ENCODE measurements at regions not wholly inside any gene's neighbourhood (a gene's known extent, or its start where the extent isn't known, plus 50 kb on each side); places are given as distances from the start of the nearest gene placed in this dataset.

DNA sequence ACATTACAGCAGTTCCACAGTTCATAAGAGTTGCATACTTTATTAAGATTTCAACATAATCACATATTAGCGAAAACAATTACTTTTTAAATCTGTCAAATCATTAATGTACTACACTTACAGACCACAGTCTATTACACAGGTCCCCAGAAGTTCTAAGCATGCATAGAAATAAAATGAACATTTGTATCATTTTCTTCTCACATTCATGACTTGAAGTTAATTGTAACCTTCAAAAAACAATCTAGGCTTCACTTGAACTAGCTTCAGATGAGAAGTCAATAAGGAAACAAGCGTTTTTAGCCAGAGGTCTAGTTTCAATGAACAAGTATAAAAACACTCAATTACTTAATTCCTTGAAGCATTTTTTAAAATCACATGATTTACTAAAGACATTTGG is 238.3 kb downstream of the HACE1 start:
- 100% methylated on average over 1 of the region's 2 CpGs for WGBS (ENCODE audit: insufficient coverage, low lambda C conversion rate)
- Histone ChIP-seq H3K36me3 (ENCODE audit: control insufficient read depth, insufficient read depth, low read length) (no peaks in the 10 kb centered on the region), H3K4me1 (ENCODE audit: control insufficient read depth, insufficient read depth, low read length) (no peaks in the 10 kb centered on the region), H3K27ac (ENCODE audit: low read length) (no peak overlapping the region), H3K4me3 (ENCODE audit: low read length) (no peak overlapping the region), H3K9me3 (ENCODE audit: control insufficient read depth, low read depth, low read length) (no peaks in the 10 kb centered on the region), H3K27me3 (ENCODE audit: control insufficient read depth, insufficient read depth, low read length) (peaks cover 2% of the 10 kb centered on the region)
- DNase-seq: no peak

DNA sequence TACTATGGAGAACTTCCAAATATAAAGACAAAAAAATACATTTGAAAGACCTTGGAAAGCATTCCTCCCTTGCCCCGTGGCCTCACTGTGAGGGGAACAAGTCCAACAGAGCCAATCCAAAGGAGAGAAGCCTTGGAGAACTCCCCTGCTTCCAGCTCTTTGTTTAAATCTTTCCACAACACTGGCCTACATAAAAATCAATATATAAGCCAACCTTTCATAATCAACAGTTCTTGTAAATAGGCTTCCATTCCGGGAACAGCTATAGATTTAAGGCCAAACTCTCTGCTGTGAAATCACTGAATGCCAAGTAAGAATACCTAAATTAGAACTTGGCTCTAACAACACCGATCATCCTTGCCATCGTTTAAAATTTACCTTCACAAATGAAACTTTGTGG is 242.1 kb downstream of the HACE1 start:
- Histone ChIP-seq H3K4me3 (ENCODE audit: low read length) (no peak overlapping the region), H3K27ac (ENCODE audit: low read length) (no peak overlapping the region), H3K4me1 (ENCODE audit: control insufficient read depth, insufficient read depth, low read length) (no peaks in the 10 kb centered on the region), H3K9me3 (ENCODE audit: control insufficient read depth, low read depth, low read length) (no peaks in the 10 kb centered on the region), H3K36me3 (ENCODE audit: control insufficient read depth, insufficient read depth, low read length) (no peaks in the 10 kb centered on the region), H3K27me3 (ENCODE audit: control insufficient read depth, insufficient read depth, low read length) (peaks cover 2% of the 10 kb centered on the region)
- WGBS (ENCODE audit: insufficient coverage, low lambda C conversion rate): 82% methylated on average over 2 of the region's 4 CpGs
- DNase-seq: no peak

DNA sequence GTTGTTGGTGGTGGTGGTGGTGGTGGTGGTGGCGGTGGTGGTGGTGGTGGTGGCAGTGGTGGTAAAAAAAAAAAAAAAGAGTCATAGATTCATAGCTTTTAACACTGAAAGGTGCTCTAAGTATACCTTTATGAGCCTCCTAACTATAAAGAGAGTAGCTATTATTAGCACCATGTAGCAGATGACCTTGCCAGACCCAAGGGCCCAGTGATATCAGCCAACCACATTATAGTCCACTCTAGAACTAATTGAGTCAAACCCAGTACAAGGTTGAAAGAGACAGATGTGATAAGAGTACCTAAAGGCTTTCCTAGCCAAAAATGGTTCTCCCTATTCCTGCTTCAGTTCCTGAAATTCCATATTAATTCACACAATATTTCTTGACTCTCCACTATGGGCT is 245.3 kb downstream of the HACE1 start:
- H3K27me3 ChIP-seq (ENCODE audit: control insufficient read depth, insufficient read depth, low read length): no peaks in the 10 kb centered on the region
- H3K9me3 ChIP-seq (ENCODE audit: control insufficient read depth, low read depth, low read length): no peaks in the 10 kb centered on the region
- H3K4me3 ChIP-seq (ENCODE audit: low read length): no peak overlapping the region
- no peak overlapping the region for H3K27ac ChIP-seq (ENCODE audit: low read length)
- WGBS (ENCODE audit: insufficient coverage, low lambda C conversion rate): no CpG with 5 or more reads among the region's 1 CpG
- DNase-seq: no peak
- H3K36me3 ChIP-seq (ENCODE audit: control insufficient read depth, insufficient read depth, low read length): no peaks in the 10 kb centered on the region
- H3K4me1 ChIP-seq (ENCODE audit: control insufficient read depth, insufficient read depth, low read length): no peaks in the 10 kb centered on the region

DNA sequence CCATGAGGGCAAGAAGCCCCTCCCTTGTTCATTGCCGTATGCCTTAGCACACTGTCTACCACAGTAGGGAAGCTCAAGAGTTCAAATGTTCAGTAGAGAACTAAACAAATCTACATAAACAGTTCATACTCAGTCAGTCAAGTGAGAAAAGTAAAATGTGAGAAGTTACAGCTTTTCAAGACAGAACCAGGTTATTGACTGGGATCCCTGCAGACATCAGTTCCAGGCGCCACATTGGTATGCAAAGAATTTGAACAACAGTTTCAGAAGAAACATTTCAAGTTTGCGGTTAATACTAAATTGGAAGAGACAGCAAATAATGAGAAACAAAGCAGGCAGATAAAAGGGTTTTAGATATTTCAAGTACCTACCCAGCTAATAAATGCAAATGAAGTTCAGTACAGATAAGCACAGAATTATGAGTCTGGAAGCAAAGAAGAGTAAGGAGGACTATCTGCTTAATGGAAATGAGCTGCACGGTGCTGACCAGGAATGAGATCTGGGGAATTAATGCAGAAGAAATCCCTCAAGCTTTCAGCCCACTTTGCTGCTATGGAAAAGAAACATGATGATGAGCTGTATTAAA is 246.2 kb downstream of the HACE1 start:
- Histone ChIP-seq H3K27ac (ENCODE audit: low read length) (no peak overlapping the region), H3K9me3 (ENCODE audit: control insufficient read depth, low read depth, low read length) (no peaks in the 10 kb centered on the region), H3K4me3 (ENCODE audit: low read length) (no peak overlapping the region), H3K4me1 (ENCODE audit: control insufficient read depth, insufficient read depth, low read length) (no peaks in the 10 kb centered on the region), H3K36me3 (ENCODE audit: control insufficient read depth, insufficient read depth, low read length) (no peaks in the 10 kb centered on the region), H3K27me3 (ENCODE audit: control insufficient read depth, insufficient read depth, low read length) (no peaks in the 10 kb centered on the region)
- WGBS (ENCODE audit: insufficient coverage, low lambda C conversion rate): 10% methylated on average over 2 of the region's 4 CpGs
- DNase-seq: no peak

DNA sequence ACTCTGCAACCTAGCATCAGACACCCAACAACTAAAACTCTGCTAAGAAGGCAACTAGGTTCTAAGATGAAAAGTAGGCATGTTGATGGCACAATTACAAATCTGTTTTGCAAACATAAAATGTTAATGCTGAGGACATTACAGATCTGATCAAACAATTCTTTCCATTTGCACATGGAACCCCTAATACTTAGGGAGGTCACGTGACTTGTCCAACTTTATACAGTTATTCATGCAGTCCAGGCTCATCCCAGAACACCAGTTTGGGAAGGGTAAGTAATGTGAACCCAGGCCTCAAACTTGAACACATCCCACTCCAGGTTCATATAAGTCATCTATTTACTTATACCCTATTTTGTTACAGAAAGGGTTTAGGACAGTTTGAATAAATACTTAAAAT is 247.2 kb downstream of the HACE1 start:
- no peak for DNase-seq
- Histone ChIP-seq H3K4me1 (ENCODE audit: control insufficient read depth, insufficient read depth, low read length) (no peaks in the 10 kb centered on the region), H3K9me3 (ENCODE audit: control insufficient read depth, low read depth, low read length) (no peaks in the 10 kb centered on the region), H3K27me3 (ENCODE audit: control insufficient read depth, insufficient read depth, low read length) (no peaks in the 10 kb centered on the region), H3K36me3 (ENCODE audit: control insufficient read depth, insufficient read depth, low read length) (no peaks in the 10 kb centered on the region), H3K27ac (ENCODE audit: low read length) (no peak overlapping the region), H3K4me3 (ENCODE audit: low read length) (no peak overlapping the region)
- no CpG with 5 or more reads among the region's 1 CpG for WGBS (ENCODE audit: insufficient coverage, low lambda C conversion rate)

DNA sequence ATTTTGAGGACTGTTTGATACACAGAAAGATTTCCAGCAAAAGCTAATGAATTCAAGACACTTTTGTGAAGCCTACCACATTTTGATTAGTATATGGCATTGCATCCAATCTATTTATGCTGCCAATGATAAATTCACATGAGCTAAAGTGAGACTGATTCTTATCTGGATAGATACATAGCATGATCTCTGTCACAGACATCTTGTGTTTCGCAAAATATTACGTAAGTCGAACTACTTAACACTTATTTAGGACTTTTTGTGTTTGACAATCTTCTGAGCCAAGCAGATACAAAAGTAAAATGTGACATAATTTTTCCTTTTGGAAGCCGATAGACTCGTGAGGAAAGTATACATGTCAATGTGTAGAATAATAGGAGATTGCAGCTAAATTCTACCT is 251.6 kb downstream of the HACE1 start:
- Histone ChIP-seq H3K9me3 (ENCODE audit: control insufficient read depth, low read depth, low read length) (no peaks in the 10 kb centered on the region), H3K4me3 (ENCODE audit: low read length) (no peak overlapping the region), H3K27ac (ENCODE audit: low read length) (no peak overlapping the region), H3K36me3 (ENCODE audit: control insufficient read depth, insufficient read depth, low read length) (no peaks in the 10 kb centered on the region), H3K4me1 (ENCODE audit: control insufficient read depth, insufficient read depth, low read length) (no peaks in the 10 kb centered on the region), H3K27me3 (ENCODE audit: control insufficient read depth, insufficient read depth, low read length) (no peaks in the 10 kb centered on the region)
- 100% methylated on average over 4 of the region's 5 CpGs for WGBS (ENCODE audit: insufficient coverage, low lambda C conversion rate)
- DNase-seq: no peak

DNA sequence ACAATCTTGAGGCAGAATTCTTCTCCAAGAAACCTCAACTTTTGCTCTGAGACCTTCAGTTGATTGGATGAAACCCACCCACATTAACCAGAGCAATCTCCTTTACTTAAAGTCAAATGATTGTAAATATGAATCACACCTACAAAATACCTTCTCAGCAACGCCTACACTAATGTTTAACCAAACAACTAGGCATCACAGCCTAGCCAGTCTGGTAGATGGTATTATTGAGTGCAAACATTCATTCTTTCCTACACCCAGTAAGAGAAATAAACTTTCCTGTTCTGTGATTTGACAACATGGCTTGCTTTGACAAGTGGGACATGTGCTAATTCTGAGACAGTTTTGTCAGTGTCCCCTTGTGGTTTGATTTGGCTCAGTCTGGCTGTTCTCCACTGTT is 252.2 kb downstream of the HACE1 start:
- H3K27ac ChIP-seq (ENCODE audit: low read length): no peak overlapping the region
- no peaks in the 10 kb centered on the region for H3K4me1 ChIP-seq (ENCODE audit: control insufficient read depth, insufficient read depth, low read length)
- no peaks in the 10 kb centered on the region for H3K27me3 ChIP-seq (ENCODE audit: control insufficient read depth, insufficient read depth, low read length)
- no peaks in the 10 kb centered on the region for H3K9me3 ChIP-seq (ENCODE audit: control insufficient read depth, low read depth, low read length)
- WGBS (ENCODE audit: insufficient coverage, low lambda C conversion rate): 40% methylated on average over 1 of the region's 1 CpG
- H3K4me3 ChIP-seq (ENCODE audit: low read length): no peak overlapping the region
- no peaks in the 10 kb centered on the region for H3K36me3 ChIP-seq (ENCODE audit: control insufficient read depth, insufficient read depth, low read length)
- no peak for DNase-seq

DNA sequence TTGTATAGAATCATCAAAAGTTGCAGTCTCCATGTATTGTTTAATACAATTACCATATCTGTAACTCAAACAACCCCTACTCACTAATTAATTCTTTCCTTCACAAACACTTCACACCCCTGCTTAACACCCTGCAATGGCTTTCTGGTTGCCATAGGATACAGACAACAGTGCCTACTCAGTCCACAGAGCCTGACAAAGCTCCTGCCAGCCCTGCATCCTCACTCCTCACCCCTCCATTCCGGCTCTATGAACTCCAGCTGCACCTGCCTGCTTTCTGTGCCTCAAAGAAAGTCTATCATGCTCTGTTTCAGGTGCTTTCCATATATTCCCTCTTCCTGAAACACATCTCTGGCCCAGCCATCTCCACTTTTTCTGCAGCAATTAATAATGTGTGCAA is 253.4 kb downstream of the HACE1 start:
- Histone ChIP-seq H3K36me3 (ENCODE audit: control insufficient read depth, insufficient read depth, low read length) (no peaks in the 10 kb centered on the region), H3K27me3 (ENCODE audit: control insufficient read depth, insufficient read depth, low read length) (no peaks in the 10 kb centered on the region), H3K4me3 (ENCODE audit: low read length) (no peak overlapping the region), H3K27ac (ENCODE audit: low read length) (no peak overlapping the region), H3K9me3 (ENCODE audit: control insufficient read depth, low read depth, low read length) (no peaks in the 10 kb centered on the region), H3K4me1 (ENCODE audit: control insufficient read depth, insufficient read depth, low read length) (no peaks in the 10 kb centered on the region)
- DNase-seq: no peak
- WGBS (ENCODE audit: insufficient coverage, low lambda C conversion rate): no CpG with 5 or more reads among the region's 1 CpG

DNA sequence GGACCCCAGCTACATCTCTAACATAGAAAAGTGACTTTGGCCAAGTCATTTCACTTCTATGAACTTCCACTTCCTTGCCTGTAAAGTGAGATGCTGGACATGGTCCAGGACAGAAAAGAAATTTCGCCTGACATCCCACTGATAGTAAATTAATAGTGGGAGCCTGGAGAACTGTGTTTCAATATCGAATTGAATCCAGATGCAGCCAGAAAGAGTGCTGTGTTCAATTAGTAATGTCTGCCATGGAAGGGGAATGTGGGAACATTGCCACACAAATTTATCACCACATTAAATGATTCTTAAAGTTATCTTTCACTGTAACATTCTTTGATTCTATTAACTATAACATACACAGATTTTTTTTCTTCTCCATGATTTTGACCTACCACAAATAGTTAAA is 255.0 kb downstream of the HACE1 start:
- WGBS (ENCODE audit: insufficient coverage, low lambda C conversion rate): no CpG with 5 or more reads among the region's 2 CpGs
- H3K36me3 ChIP-seq (ENCODE audit: control insufficient read depth, insufficient read depth, low read length): no peaks in the 10 kb centered on the region
- no peak overlapping the region for H3K4me3 ChIP-seq (ENCODE audit: low read length)
- no peaks in the 10 kb centered on the region for H3K4me1 ChIP-seq (ENCODE audit: control insufficient read depth, insufficient read depth, low read length)
- no peak for DNase-seq
- no peaks in the 10 kb centered on the region for H3K9me3 ChIP-seq (ENCODE audit: control insufficient read depth, low read depth, low read length)
- H3K27me3 ChIP-seq (ENCODE audit: control insufficient read depth, insufficient read depth, low read length): no peaks in the 10 kb centered on the region
- no peak overlapping the region for H3K27ac ChIP-seq (ENCODE audit: low read length)

DNA sequence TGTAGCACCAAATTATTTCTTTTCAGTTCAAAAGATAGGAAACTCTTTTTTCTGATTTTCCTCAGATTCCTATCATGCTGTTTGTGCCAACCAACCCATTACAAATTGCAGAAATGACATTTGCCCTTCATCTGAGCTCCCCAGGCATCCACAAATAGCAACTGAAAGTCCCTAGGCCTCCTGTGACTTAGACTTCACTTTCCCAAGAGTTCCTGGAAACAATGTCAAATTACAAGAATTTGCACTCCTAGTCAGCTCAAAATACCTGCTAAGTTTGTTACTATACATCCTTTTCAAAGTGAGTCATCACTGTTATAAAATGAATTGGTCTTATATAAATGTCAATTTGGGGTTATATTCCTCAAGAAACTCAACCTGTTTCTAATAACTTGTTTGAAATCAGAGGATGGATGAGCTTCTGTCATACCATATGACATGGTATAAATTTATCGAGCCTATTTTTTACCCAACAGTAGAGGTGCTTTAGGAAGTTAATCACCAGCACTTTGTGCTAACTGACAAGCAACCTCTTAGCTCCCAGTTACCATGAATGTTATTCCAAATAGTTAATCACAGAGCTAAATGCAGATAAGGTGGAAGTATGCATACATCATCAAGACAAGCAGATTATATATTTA is 256.5 kb downstream of the HACE1 start:
- WGBS (ENCODE audit: insufficient coverage, low lambda C conversion rate): no CpG with 5 or more reads among the region's 1 CpG
- Histone ChIP-seq H3K9me3 (ENCODE audit: control insufficient read depth, low read depth, low read length) (no peaks in the 10 kb centered on the region), H3K36me3 (ENCODE audit: control insufficient read depth, insufficient read depth, low read length) (no peaks in the 10 kb centered on the region), H3K27me3 (ENCODE audit: control insufficient read depth, insufficient read depth, low read length) (no peaks in the 10 kb centered on the region), H3K27ac (ENCODE audit: low read length) (no peak overlapping the region), H3K4me1 (ENCODE audit: control insufficient read depth, insufficient read depth, low read length) (no peaks in the 10 kb centered on the region), H3K4me3 (ENCODE audit: low read length) (no peak overlapping the region)
- no peak for DNase-seq

DNA sequence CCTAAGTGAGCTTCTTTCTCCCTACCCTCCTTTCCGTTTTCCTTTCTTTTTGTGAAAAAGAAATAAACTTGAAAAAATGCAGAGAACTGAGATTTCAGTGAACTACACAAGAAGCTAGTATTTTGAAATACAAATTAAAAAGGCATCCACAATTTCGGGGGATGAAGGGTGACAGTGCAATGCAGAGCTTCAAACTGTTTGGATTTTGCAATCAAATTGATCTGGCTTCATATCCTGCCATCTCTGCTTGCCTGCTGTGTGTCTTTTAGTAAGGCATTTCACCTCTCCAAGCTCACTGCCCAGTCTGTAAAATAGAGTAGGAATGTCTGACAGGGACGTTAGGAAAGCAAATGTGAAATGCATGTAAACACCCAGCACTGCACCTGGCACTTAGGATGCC is 258.0 kb downstream of the HACE1 start:
- Histone ChIP-seq H3K4me1 (ENCODE audit: control insufficient read depth, insufficient read depth, low read length) (no peaks in the 10 kb centered on the region), H3K36me3 (ENCODE audit: control insufficient read depth, insufficient read depth, low read length) (no peaks in the 10 kb centered on the region), H3K4me3 (ENCODE audit: low read length) (no peak overlapping the region), H3K27me3 (ENCODE audit: control insufficient read depth, insufficient read depth, low read length) (no peaks in the 10 kb centered on the region), H3K27ac (ENCODE audit: low read length) (no peak overlapping the region), H3K9me3 (ENCODE audit: control insufficient read depth, low read depth, low read length) (no peaks in the 10 kb centered on the region)
- WGBS (ENCODE audit: insufficient coverage, low lambda C conversion rate): 63% methylated on average over 1 of the region's 3 CpGs
- DNase-seq: no peak

Data from large intestine (tissue), 3 donors.